22Rv1 (cell line): ENCODE measurements at regions not wholly inside any gene's neighbourhood (a gene's known extent, or its start where the extent isn't known, plus 50 kb on each side); places are given as distances from the start of the nearest gene placed in this dataset.

Experiments used
- ZFX ChIP-seq: fragments of 450-650 bp; IDR thresholded peaks from 2 replicates; pipeline ENCODE4 v1.6.1; 2017; ENCODE audit warnings: antibody characterized with exemption, borderline replicate concordance
- TF ChIP-seq, protein P1 (sequence below): fragments of 450-650 bp; IDR thresholded peaks from 2 replicates; pipeline ENCODE4 v1.5.1; 2017; ENCODE audit warnings: mild to moderate bottlenecking

DNA sequence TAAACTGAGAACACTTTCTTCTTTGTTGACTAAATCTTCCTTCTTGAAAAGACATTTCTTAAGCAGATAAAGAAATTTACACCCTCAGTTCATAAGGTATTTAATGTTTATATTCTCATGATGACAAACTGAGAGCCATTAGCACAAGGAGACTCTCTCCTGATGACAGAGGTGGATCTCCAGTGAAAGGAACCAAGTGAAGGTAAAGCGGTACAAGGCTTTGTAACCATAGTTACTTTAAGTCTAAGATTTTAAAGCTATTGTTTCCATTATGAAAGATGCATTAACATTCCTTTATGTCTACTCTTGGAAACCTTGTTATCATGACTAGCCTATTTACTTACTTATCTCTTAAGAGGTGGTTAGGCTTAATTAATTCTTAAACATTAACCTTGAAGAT is 737.1 kb downstream of the MECOM start:
- TF ChIP-seq, protein P1, sequence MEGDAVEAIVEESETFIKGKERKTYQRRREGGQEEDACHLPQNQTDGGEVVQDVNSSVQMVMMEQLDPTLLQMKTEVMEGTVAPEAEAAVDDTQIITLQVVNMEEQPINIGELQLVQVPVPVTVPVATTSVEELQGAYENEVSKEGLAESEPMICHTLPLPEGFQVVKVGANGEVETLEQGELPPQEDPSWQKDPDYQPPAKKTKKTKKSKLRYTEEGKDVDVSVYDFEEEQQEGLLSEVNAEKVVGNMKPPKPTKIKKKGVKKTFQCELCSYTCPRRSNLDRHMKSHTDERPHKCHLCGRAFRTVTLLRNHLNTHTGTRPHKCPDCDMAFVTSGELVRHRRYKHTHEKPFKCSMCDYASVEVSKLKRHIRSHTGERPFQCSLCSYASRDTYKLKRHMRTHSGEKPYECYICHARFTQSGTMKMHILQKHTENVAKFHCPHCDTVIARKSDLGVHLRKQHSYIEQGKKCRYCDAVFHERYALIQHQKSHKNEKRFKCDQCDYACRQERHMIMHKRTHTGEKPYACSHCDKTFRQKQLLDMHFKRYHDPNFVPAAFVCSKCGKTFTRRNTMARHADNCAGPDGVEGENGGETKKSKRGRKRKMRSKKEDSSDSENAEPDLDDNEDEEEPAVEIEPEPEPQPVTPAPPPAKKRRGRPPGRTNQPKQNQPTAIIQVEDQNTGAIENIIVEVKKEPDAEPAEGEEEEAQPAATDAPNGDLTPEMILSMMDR = no peak
- no peak for TF ChIP-seq ZFX
